ENCODE measurements at regions not wholly inside any gene's neighbourhood (a gene's known extent, or its start where the extent isn't known, plus 50 kb on each side); places are given as distances from the start of the nearest gene placed in this dataset.

- TF ChIP-seq CTCF (IDR thresholded peaks at IDR 0.05; ENCODE audit: low read depth, low read length): no peak
- H3K27ac ChIP-seq (ENCODE audit: low read depth, low read length): no peak overlapping the region
- H3K9me3 ChIP-seq (ENCODE audit: control insufficient read depth, insufficient read depth, low read length): no peaks in the 10 kb centered on the region
- no peaks in the 10 kb centered on the region for H3K27me3 ChIP-seq (ENCODE audit: control insufficient read depth, insufficient read depth, low read length)
- ChIA-PET CTCF (no interaction called here), POLR2A (no interaction called here)
- H3K4me3 ChIP-seq (ENCODE audit: low read depth, low read length): no peak overlapping the region
- no peak for DNase-seq (ENCODE audit: low read depth, low spot score)
Measured at GRCh38 chr21:27645285-27645684, 678.4 kb upstream of the ADAMTS5 start.

- H3K4me3 ChIP-seq (ENCODE audit: low read depth, low read length): no peak overlapping the region
- CTCF ChIA-PET: interaction anchor here (0.6 kb wide), 1 partner anchor 78 kb away, joined by 3 read pairs; no protein-coding TSS in a partner anchor
- no peak for TF ChIP-seq CTCF (IDR thresholded peaks at IDR 0.05; ENCODE audit: low read depth, low read length)
- no peaks in the 10 kb centered on the region for H3K9me3 ChIP-seq (ENCODE audit: control insufficient read depth, insufficient read depth, low read length)
- no peak overlapping the region for H3K27ac ChIP-seq (ENCODE audit: low read depth, low read length)
- POLR2A ChIA-PET: no interaction called here
- H3K27me3 ChIP-seq (ENCODE audit: control insufficient read depth, insufficient read depth, low read length): no peaks in the 10 kb centered on the region
- DNase-seq (ENCODE audit: low read depth, low spot score): no peak
Measured at GRCh38 chr21:27643326-27643725, 676.4 kb upstream of the ADAMTS5 start.

GRCh38 chr21:27639286-27639685 is 672.4 kb upstream of the ADAMTS5 start:
- POLR2A ChIA-PET: no interaction called here
- CTCF ChIA-PET: interaction anchor here (0.6 kb wide), 1 partner anchor 29 kb away, joined by 5 read pairs; no protein-coding TSS in a partner anchor
- Histone ChIP-seq H3K27me3 (ENCODE audit: control insufficient read depth, insufficient read depth, low read length) (no peaks in the 10 kb centered on the region), H3K27ac (ENCODE audit: low read depth, low read length) (no peak overlapping the region), H3K9me3 (ENCODE audit: control insufficient read depth, insufficient read depth, low read length) (no peaks in the 10 kb centered on the region), H3K4me3 (ENCODE audit: low read depth, low read length) (no peak overlapping the region)
- no peak for DNase-seq (ENCODE audit: low read depth, low spot score)
- no peak for TF ChIP-seq CTCF (IDR thresholded peaks at IDR 0.05; ENCODE audit: low read depth, low read length)

GRCh38 chr21:27636656-27637055 is 669.8 kb upstream of the ADAMTS5 start:
- CTCF ChIA-PET: no interaction called here
- Histone ChIP-seq H3K27me3 (ENCODE audit: control insufficient read depth, insufficient read depth, low read length) (no peaks in the 10 kb centered on the region), H3K4me3 (ENCODE audit: low read depth, low read length) (no peak overlapping the region), H3K27ac (ENCODE audit: low read depth, low read length) (no peak overlapping the region), H3K9me3 (ENCODE audit: control insufficient read depth, insufficient read depth, low read length) (no peaks in the 10 kb centered on the region)
- POLR2A ChIA-PET: no interaction called here
- TF ChIP-seq CTCF (IDR thresholded peaks at IDR 0.05; ENCODE audit: low read depth, low read length): no peak
- DNase-seq (ENCODE audit: low read depth, low spot score): no peak

- POLR2A ChIA-PET: no interaction called here
- CTCF ChIA-PET: no interaction called here
Measured at GRCh38 chr21:27633631-27634030, 666.7 kb upstream of the ADAMTS5 start.

More at GRCh38 chr21:27633631-27634030, 666.7 kb upstream of the ADAMTS5 start:
- Histone ChIP-seq H3K9me3 (ENCODE audit: control insufficient read depth, insufficient read depth, low read length) (no peaks in the 10 kb centered on the region), H3K27me3 (ENCODE audit: control insufficient read depth, insufficient read depth, low read length) (no peaks in the 10 kb centered on the region), H3K27ac (ENCODE audit: low read depth, low read length) (no peak overlapping the region), H3K4me3 (ENCODE audit: low read depth, low read length) (no peak overlapping the region)
- DNase-seq (ENCODE audit: low read depth, low spot score): no peak
- TF ChIP-seq CTCF (IDR thresholded peaks at IDR 0.05; ENCODE audit: low read depth, low read length): no peak
